Keratinocyte (primary cell): ENCODE measurements at regions not wholly inside any gene's neighbourhood (a gene's known extent, or its start where the extent isn't known, plus 50 kb on each side); places are given as distances from the start of the nearest gene placed in this dataset.

Experiments
- CTCF ChIP-seq, 3 experiments: IDR thresholded peaks in 1 of 3; conservative IDR thresholded peaks in 1 of 3; optimal IDR thresholded peaks in 1 of 3; 2 replicates in 2 of 3; 3 replicates in 1 of 3; pipeline versions ENCODE3 to v1.5.1; 2011; ENCODE audit warnings: low read length in 3 of 3, mild to moderate bottlenecking in 3 of 3, moderate library complexity in 2 of 3, control low read depth in 1 of 3, inconsistent platforms in 1 of 3; ENCODE audit not compliant: insufficient read depth in 2 of 3; ENCODE audit errors: extremely low read depth in 1 of 3
- EZH2 ChIP-seq: IDR thresholded peaks from one replicate; pipeline ENCODE4 v1.6.1; 2012; ENCODE audit warnings: inconsistent platforms, mild to moderate bottlenecking, low read length, moderate library complexity

GRCh38 chr15:93940226-93940625, 291.1 kb upstream of the MCTP2 start:
- no peak for TF ChIP-seq EZH2
- TF ChIP-seq CTCF (optimal IDR thresholded peaks at IDR 0.05 in 1 of 3, IDR thresholded peaks at IDR 0.05 in 1 of 3, conservative IDR thresholded peaks at IDR 0.05 in 1 of 3; ENCODE audit: extremely low read depth in 1 of 3, insufficient read depth in 2 of 3, low read length in 3 of 3) = no peak
